Muscle of back (tissue), 3 donors: ENCODE measurements at regions not wholly inside any gene's neighbourhood (a gene's known extent, or its start where the extent isn't known, plus 50 kb on each side); places are given as distances from the start of the nearest gene placed in this dataset.

Experiments used
- DNase-seq, 3 donors: peaks; one replicate each; pipeline versions ENCODE4 v3.0.0 to v3.0.0-alpha.2; 2013

GRCh38 chr17:49918591-49918990, 50.4 kb upstream of the DLX4 start:
- no peak for DNase-seq
